ENCODE measurements at regions not wholly inside any gene's neighbourhood (a gene's known extent, or its start where the extent isn't known, plus 50 kb on each side); places are given as distances from the start of the nearest gene placed in this dataset.

- no peak for DNase-seq
These were observed 520.7 kb downstream of the MED13L start for GRCh38 chr12:115756804-115757203.

GRCh38 chr12:115756271-115756670 lies 521.2 kb downstream of the MED13L start:
- DNase-seq = no peak

- no peak for DNase-seq
These were observed 521.8 kb downstream of the MED13L start for GRCh38 chr12:115755725-115756085.

- DNase-seq = no peak
These were observed 522.3 kb downstream of the MED13L start for GRCh38 chr12:115755061-115755724.

DNA sequence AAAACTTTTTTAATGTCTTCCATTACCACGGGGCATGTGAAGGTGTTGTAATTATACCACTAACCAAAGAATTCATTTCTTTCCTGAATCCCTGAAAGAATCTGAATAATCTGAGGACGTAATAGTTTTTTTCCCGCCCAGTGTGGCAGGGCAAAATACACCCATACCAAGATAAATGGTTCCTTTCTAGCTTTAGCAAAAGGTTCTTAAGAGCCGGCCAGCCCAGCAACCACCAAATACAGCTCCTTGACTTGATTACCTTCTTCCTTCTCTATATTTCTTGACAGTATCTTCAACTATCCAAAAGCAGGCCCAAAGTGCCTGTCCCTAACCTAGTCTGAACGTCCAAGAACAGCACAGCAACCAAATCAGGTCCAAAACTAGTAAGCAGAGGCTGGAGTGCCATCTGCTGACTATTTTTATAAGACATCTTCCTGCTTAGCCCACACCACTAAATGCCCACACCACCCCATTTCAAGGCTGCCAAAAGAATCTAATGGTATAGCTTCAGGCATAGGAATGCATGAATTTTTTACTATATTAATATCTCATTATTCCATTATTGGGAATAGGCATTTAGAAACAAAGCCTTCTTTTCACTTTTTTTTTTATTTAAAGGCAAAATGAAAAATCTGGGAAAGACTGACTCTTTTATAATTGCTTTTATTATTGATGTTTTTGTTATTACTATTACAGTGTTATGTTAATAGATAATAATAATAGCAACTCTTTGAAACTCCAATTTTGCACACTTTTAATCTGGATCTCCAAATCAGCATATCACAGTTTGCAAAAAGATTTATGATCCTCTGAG lies 524.4 kb downstream of the MED13L start:
- DNase-seq = peak; percentile 66

GRCh38 chr12:115752156-115752555 lies 525.3 kb downstream of the MED13L start:
- DNase-seq = no peak

- DNase-seq = no peak
These were observed 527.2 kb downstream of the MED13L start for GRCh38 chr12:115750340-115750739.

GRCh38 chr12:115749071-115749841 lies 528.2 kb downstream of the MED13L start:
- DNase-seq = no peak

- DNase-seq = no peak
These were observed 536.8 kb downstream of the MED13L start for GRCh38 chr12:115740586-115741155.

GRCh38 chr12:115737895-115738294 lies 539.6 kb downstream of the MED13L start:
- DNase-seq = no peak

GRCh38 chr12:115736360-115736759 lies 541.1 kb downstream of the MED13L start:
- no peak for DNase-seq

DNA sequence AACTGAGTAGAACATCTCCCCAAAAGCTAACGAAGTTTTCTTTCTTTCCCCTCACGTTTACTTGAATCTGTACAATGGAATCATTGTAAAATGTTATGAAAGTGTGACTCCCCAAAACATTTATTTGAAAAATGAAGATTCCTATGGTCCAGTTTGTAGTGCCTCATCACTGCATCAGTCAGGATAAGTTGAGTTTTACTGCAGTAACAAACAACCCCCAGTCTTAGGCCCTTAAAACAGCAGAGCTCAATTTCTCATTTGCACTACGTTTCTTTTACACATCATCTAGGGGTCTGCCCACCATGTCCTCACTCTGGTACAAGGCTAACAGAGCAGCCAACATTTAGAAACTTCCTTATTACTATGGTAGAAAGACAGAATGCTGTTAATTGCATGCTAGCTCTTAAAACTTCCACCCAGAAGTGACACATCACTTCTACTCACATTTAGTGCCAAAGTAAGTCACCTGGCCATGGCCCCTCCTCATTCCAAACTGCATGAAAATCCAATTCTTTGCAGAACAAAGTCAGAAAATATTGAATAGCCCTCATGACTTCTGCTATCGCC lies 546.4 kb downstream of the MED13L start:
- DNase-seq = no peak

DNA sequence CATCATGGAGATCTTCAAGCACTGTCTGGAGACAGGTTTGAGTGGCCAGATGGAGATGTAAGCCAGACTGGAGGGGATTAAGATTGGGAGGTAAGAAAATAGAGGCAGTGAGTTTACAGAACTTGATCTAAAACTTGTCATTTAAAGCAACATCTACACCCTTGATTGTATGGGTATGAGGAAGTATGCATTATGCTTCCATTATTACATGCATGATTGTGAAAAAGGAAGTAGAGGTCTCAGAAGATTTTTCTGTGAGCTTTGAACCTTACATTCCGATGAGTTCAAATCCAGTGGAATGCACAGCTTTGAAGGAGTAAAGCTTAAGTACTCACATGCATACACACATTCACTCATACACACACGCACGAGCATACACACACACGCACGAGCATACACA lies 550.8 kb downstream of the MED13L start:
- DNase-seq = no peak

DNA sequence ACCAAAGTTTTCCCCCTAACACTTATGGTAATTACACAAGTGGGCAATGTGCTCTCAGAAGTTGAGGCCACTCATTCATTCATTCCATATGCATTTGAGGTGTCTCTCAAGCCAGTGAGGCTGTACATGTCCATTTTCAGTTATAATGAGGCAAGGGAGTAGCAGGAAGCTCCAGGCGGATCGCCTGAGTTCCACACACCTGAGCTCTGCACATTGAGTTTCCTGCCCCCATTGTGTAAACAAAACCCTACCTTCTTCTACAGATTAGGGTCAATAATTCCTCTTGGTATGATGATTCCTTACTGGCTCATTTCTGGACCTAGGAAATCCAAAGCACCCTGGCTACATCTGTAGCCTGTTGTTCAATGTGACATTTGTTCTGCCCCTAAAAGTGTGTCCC lies 555.3 kb downstream of the MED13L start:
- no peak for DNase-seq

DNA sequence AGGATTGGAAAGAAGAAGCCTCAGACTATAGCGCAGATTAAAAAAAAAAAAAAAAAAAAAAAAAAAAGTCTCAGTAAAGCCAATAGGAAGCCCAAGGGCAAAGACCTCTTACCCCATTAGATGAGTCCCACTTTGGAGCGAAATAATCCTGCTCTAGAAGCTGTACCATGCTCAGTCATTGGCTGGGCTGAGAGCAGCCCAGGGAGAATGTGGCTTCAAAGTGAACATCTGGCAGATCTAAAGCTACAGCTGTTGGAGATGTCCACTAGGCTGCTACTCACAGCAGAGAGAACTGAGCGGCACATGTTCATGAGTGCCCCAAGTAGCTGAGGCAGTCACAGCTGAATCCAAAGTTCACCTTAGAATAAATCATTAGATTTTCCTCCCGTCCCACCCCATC lies 560.9 kb downstream of the MED13L start:
- no peak for DNase-seq

DNA sequence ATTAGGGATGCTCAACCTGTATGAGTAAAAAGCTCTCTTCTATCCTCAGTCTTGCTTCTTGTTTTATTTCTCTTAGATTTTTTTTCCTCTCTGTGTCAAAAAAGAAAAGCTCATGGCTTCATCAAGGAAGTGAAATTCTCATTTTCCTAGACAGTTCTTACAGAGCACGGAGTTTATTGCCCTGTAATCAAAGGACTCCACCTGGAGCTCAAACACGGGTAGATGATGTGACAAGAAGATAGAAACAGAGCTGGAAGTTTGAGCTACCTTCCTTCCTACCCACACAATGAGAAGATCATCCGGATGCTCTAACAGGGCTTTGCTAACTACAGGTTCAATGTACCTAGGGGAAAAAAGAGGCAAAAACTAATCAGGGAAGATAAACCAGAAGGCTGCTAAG lies 564.8 kb downstream of the MED13L start:
- DNase-seq = no peak

DNA sequence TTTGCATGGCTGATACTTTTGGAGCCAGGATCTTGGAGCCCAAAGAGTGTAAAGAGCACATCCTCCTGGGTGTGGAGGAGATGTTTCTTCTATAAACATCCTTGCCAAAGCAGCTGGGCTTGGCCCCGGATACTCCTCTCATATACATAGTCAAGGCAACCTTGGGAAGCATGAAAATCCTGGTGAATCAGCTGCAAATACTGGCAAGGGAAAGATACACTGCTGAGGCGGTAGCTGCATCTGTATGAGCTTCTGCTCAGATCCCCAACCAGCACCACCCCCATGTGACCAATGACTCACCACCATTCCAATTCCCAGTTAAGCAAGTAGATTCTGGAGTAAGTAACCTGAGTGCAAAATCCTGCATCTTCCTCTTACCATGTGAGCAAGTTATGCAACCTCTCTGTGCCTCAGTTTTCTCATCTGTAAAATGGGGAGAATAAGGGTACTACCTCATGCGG lies 567.4 kb downstream of the MED13L start:
- no peak for DNase-seq

GRCh38 chr12:115709540-115710011 lies 567.9 kb downstream of the MED13L start:
- no peak for DNase-seq

GRCh38 chr12:115708801-115709200 lies 568.7 kb downstream of the MED13L start:
- DNase-seq = no peak

GRCh38 chr12:115700896-115701465 lies 576.5 kb downstream of the MED13L start:
- no peak for DNase-seq

DNA sequence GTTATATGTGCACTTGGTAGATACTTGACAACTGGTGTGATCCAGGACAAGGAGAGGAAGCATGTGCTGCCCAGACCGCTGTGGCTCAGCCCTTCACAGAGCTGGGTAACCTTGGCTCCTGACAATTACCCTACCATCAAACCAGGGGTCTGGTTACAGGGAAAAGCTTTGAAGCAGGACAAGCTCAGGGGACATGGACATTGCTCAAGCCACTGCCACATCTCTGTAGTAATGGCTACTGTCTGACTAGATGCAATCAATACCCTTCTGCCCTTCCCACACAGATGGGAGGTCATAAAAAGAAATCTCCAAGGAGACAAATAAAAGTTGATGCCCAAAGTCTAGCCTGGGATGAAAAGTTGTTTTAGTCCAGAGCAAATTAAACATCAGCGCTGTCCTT lies 577.4 kb downstream of the MED13L start:
- no peak for DNase-seq

GRCh38 chr12:115698257-115698656 lies 579.2 kb downstream of the MED13L start:
- DNase-seq = no peak

- DNase-seq = peak; percentile 91
These were observed 580.2 kb downstream of the MED13L start for GRCh38 chr12:115697340-115697739.

All from NCI-H2029 (cell line).